HepG2 (cell line): ENCODE measurements at regions not wholly inside any gene's neighbourhood (a gene's known extent, or its start where the extent isn't known, plus 50 kb on each side); places are given as distances from the start of the nearest gene placed in this dataset.

Source experiments
- BCL6 ChIP-seq: IDR thresholded peaks from 2 replicates; pipeline ENCODE4 v1.6.1; 2016; ENCODE audit warnings: missing genetic modification reagents, missing compliant biosample characterization
- CEBPB ChIP-seq: IDR thresholded peaks from 2 replicates; pipeline ENCODE4 v1.6.1; 2011; ENCODE audit warnings: low read depth, low read length, improper control_type of control experiment, borderline replicate concordance
- EZH2 ChIP-seq: conservative IDR thresholded peaks from 2 replicates; pipeline ENCODE4 v1.6.1; 2012; ENCODE audit warnings: mild to moderate bottlenecking, low read depth, low read length, moderate library complexity
- FOSL1 ChIP-seq: sonication (generic); formaldehyde crosslinking; IDR thresholded peaks from 2 replicates; pipeline ENCODE4 v1.9.0; 2021; ENCODE audit warnings: missing genetic modification reagents, borderline replicate concordance
- FOSL2 ChIP-seq: sonication (generic); formaldehyde crosslinking; IDR thresholded peaks from 2 replicates; pipeline ENCODE4 v1.4.0; 2020; ENCODE audit warnings: missing genetic modification reagents
- FOXA1 ChIP-seq, 2 experiments: fragments of 450-650 bp in 1 of 2; sonication (generic) in 1 of 2; formaldehyde crosslinking in 1 of 2; IDR thresholded peaks; 2 replicates each; pipeline versions ENCODE4 v1.4.0 to v1.6.1; 2016 to 2020; ENCODE audit warnings: missing genetic modification reagents in 1 of 2
- HMG20B ChIP-seq: conservative IDR thresholded peaks from 2 replicates; pipeline ENCODE4 v1.6.1; 2016; ENCODE audit warnings: missing genetic modification reagents, missing compliant biosample characterization
- MATR3 ChIP-seq: sonication (generic); formaldehyde crosslinking; IDR thresholded peaks from 2 replicates; pipeline ENCODE4 v1.4.0; 2020; ENCODE audit warnings: missing genetic modification reagents
- NCOA5 ChIP-seq: sonication (generic); formaldehyde crosslinking; IDR thresholded peaks from 2 replicates; pipeline ENCODE4 v1.4.0; 2020; ENCODE audit warnings: missing genetic modification reagents
- SOX5 ChIP-seq: IDR thresholded peaks from 2 replicates; pipeline ENCODE4 v1.6.1; 2016; ENCODE audit warnings: borderline replicate concordance
- SOX6 ChIP-seq, 2 experiments: fragments of 450-650 bp in 1 of 2; sonication (generic) in 1 of 2; formaldehyde crosslinking in 1 of 2; IDR thresholded peaks; 2 replicates each; pipeline versions ENCODE4 v1.4.0 to v1.6.1; 2017 to 2020; ENCODE audit warnings: antibody characterized with exemption in 1 of 2, mild to moderate bottlenecking in 1 of 2, missing genetic modification reagents in 1 of 2
- STAG1 ChIP-seq: sonication (generic); formaldehyde crosslinking; IDR thresholded peaks from 2 replicates; pipeline ENCODE4 v1.4.0; 2020; ENCODE audit warnings: missing genetic modification reagents
- ZNF20 ChIP-seq: sonication (generic); formaldehyde crosslinking; IDR thresholded peaks from 2 replicates; pipeline ENCODE4 v1.4.0; 2020; ENCODE audit warnings: mild to moderate bottlenecking, moderate library complexity, missing genetic modification reagents
- ZNF333 ChIP-seq: sonication (generic); formaldehyde crosslinking; IDR thresholded peaks from 2 replicates; pipeline ENCODE4 v1.4.0; 2020; ENCODE audit warnings: mild to moderate bottlenecking, missing genetic modification reagents, borderline replicate concordance
- ZNF549 ChIP-seq: sonication (generic); formaldehyde crosslinking; IDR thresholded peaks from 2 replicates; pipeline ENCODE4 v1.5.0; 2020; ENCODE audit warnings: missing genetic modification reagents
- ZNF614 ChIP-seq: IDR thresholded peaks from 2 replicates; pipeline ENCODE4 v1.6.1; 2018; ENCODE audit warnings: missing biosample characterization, missing genetic modification reagents, inconsistent platforms, borderline replicate concordance
- ZNF619 ChIP-seq: sonication (generic); formaldehyde crosslinking; IDR thresholded peaks from 2 replicates; pipeline ENCODE4 v1.4.0; 2020; ENCODE audit warnings: mild to moderate bottlenecking, missing genetic modification reagents
- ZNF629 ChIP-seq: sonication (generic); formaldehyde crosslinking; conservative IDR thresholded peaks from 2 replicates; pipeline ENCODE4 v1.5.0; 2020; ENCODE audit warnings: missing genetic modification reagents
- TF ChIP-seq, protein P1 (sequence below): sonication (generic); formaldehyde crosslinking; IDR thresholded peaks from 2 replicates; pipeline ENCODE4 v1.4.0; 2020; ENCODE audit warnings: mild to moderate bottlenecking, missing genetic modification reagents
- TF ChIP-seq, protein P2 (sequence below): sonication (generic); formaldehyde crosslinking; IDR thresholded peaks from 2 replicates; pipeline ENCODE4 v1.5.1; 2020; ENCODE audit warnings: mild to moderate bottlenecking, moderate library complexity, missing genetic modification reagents
- TF ChIP-seq, protein P3 (sequence below): sonication (generic); formaldehyde crosslinking; IDR thresholded peaks from 2 replicates; pipeline ENCODE4 v1.8.0; 2022; ENCODE audit warnings: mild to moderate bottlenecking, missing genetic modification reagents, moderate library complexity
- TF ChIP-seq, protein P4 (sequence below): sonication (generic); formaldehyde crosslinking; IDR thresholded peaks from 2 replicates; pipeline ENCODE4 v1.4.0; 2020; ENCODE audit warnings: missing genetic modification reagents
- TF ChIP-seq, protein P5 (sequence below): IDR thresholded peaks from 2 replicates; pipeline ENCODE4 v1.6.1; 2018; ENCODE audit warnings: missing genetic modification reagents
- TF ChIP-seq, protein P6 (sequence below): sonication (generic); formaldehyde crosslinking; IDR thresholded peaks from 2 replicates; pipeline ENCODE4 v1.8.0; 2022; ENCODE audit warnings: missing genetic modification reagents, low read depth, mild to moderate bottlenecking, borderline replicate concordance

DNA sequence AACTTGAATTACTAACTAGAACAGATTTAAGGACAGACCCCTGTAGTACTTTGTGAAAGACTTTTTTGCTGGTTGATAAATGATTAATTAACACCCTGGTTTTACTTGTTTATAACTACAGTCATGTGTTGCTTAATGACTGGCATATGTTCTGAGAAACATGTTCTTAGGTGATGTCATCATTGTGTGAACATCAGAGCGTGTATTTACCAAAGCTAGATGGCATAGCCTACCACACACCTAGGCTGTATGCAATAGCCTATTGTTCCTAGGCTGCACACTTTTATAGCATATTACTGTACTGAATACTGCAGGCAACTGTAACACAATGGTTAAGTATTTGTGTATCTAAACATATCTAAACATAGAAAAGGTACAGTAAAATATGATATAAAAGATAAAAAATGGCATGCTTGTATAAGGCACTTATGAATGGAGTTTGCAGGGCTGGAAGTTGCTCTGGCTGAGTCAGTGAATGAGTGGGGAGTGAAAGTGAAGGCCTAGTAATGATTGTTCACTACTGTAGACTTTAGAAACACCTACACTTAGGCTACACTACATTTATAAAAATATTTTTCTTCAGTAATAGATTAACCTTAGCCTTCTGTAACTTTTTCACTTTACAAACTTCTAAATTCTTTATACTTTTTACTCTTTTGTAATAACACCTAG is 260.3 kb downstream of the KCNRG start (continued):
- TF ChIP-seq SOX6 (IDR thresholded peaks at IDR 0.05) = no peak
- 0 out of 2 replicates have a peak, but pooled peaks have one; percentile 17 for TF ChIP-seq SOX6 (CRISPR knock-in tag; IDR thresholded peaks at IDR 0.05)
- TF ChIP-seq FOSL2 (CRISPR knock-in tag) = peak; percentile 52
- TF ChIP-seq SOX5 (CRISPR knock-in tag) = peak; percentile 47; the same call in 1 of the 2 replicates
- no peak for TF ChIP-seq EZH2
- TF ChIP-seq, protein P1, sequence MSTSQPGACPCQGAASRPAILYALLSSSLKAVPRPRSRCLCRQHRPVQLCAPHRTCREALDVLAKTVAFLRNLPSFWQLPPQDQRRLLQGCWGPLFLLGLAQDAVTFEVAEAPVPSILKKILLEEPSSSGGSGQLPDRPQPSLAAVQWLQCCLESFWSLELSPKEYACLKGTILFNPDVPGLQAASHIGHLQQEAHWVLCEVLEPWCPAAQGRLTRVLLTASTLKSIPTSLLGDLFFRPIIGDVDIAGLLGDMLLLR (CRISPR knock-in tag) = no peak
- TF ChIP-seq, protein P2, sequence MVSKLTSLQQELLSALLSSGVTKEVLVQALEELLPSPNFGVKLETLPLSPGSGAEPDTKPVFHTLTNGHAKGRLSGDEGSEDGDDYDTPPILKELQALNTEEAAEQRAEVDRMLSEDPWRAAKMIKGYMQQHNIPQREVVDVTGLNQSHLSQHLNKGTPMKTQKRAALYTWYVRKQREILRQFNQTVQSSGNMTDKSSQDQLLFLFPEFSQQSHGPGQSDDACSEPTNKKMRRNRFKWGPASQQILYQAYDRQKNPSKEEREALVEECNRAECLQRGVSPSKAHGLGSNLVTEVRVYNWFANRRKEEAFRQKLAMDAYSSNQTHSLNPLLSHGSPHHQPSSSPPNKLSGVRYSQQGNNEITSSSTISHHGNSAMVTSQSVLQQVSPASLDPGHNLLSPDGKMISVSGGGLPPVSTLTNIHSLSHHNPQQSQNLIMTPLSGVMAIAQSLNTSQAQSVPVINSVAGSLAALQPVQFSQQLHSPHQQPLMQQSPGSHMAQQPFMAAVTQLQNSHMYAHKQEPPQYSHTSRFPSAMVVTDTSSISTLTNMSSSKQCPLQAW = no peak
- no peak for TF ChIP-seq MATR3 (CRISPR knock-in tag)
- TF ChIP-seq, protein P3, sequence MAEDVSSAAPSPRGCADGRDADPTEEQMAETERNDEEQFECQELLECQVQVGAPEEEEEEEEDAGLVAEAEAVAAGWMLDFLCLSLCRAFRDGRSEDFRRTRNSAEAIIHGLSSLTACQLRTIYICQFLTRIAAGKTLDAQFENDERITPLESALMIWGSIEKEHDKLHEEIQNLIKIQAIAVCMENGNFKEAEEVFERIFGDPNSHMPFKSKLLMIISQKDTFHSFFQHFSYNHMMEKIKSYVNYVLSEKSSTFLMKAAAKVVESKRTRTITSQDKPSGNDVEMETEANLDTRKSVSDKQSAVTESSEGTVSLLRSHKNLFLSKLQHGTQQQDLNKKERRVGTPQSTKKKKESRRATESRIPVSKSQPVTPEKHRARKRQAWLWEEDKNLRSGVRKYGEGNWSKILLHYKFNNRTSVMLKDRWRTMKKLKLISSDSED (CRISPR knock-in tag) = no peak
- no peak for TF ChIP-seq ZNF333 (CRISPR knock-in tag)
- TF ChIP-seq, protein P4, sequence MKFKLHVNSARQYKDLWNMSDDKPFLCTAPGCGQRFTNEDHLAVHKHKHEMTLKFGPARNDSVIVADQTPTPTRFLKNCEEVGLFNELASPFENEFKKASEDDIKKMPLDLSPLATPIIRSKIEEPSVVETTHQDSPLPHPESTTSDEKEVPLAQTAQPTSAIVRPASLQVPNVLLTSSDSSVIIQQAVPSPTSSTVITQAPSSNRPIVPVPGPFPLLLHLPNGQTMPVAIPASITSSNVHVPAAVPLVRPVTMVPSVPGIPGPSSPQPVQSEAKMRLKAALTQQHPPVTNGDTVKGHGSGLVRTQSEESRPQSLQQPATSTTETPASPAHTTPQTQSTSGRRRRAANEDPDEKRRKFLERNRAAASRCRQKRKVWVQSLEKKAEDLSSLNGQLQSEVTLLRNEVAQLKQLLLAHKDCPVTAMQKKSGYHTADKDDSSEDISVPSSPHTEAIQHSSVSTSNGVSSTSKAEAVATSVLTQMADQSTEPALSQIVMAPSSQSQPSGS (CRISPR knock-in tag) = 0 out of 2 replicates have a peak, but pooled peaks have one; percentile 26
- no peak for TF ChIP-seq FOXA1 (IDR thresholded peaks at IDR 0.05)
- peak; percentile 75 for TF ChIP-seq FOXA1 (CRISPR knock-in tag; IDR thresholded peaks at IDR 0.05)
- no peak for TF ChIP-seq ZNF20 (CRISPR knock-in tag)
- no peak for TF ChIP-seq ZNF629 (CRISPR knock-in tag)
- no peak for TF ChIP-seq ZNF549 (CRISPR knock-in tag)
- no peak for TF ChIP-seq FOSL1
- TF ChIP-seq, protein P5, sequence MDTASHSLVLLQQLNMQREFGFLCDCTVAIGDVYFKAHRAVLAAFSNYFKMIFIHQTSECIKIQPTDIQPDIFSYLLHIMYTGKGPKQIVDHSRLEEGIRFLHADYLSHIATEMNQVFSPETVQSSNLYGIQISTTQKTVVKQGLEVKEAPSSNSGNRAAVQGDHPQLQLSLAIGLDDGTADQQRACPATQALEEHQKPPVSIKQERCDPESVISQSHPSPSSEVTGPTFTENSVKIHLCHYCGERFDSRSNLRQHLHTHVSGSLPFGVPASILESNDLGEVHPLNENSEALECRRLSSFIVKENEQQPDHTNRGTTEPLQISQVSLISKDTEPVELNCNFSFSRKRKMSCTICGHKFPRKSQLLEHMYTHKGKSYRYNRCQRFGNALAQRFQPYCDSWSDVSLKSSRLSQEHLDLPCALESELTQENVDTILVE = no peak
- TF ChIP-seq, protein P6, sequence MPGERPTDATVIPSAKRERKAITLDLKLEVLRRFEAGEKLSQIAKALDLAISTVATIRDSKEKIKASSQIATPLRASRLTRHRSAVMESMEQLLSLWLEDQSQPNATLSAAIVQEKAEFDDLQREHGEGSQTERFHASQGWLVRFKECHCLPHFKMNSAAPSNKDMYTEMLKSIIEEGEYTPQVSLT (CRISPR knock-in tag) = no peak
- peak; percentile 55; the same call in 1 of the 2 replicates for TF ChIP-seq CEBPB
- no peak for TF ChIP-seq ZNF614 (CRISPR knock-in tag)
- peak; percentile 36; the same call in 1 of the 2 replicates for TF ChIP-seq BCL6
- no peak for TF ChIP-seq ZNF619
- TF ChIP-seq NCOA5 (CRISPR knock-in tag) = no peak
- TF ChIP-seq STAG1 (CRISPR knock-in tag) = peak; percentile 32; the same call in 1 of the 2 replicates
- no peak for TF ChIP-seq HMG20B
